Osteoblast (primary cell): ENCODE measurements at regions not wholly inside any gene's neighbourhood (a gene's known extent, or its start where the extent isn't known, plus 50 kb on each side); places are given as distances from the start of the nearest gene placed in this dataset.

Experiments used
- DNase-seq: peaks from one replicate; pipeline ENCODE4 v3.0.0; 2011; ENCODE audit warnings: low spot score, mixed read lengths; ENCODE audit not compliant: insufficient read length; ENCODE audit errors: missing footprints
- H2AFZ ChIP-seq: 2 replicates; pipeline ENCODE4 v1.6.0; 2011; ENCODE audit warnings: mild to moderate bottlenecking, low read length
- H3K27ac ChIP-seq: 2 replicates; pipeline ENCODE4 v1.5.1; 2011; ENCODE audit warnings: mild to moderate bottlenecking, low read depth, low read length, moderate library complexity
- H3K27me3 ChIP-seq: 2 replicates; pipeline ENCODE4 v1.6.0; 2012; ENCODE audit warnings: mild to moderate bottlenecking, control low read depth, inconsistent platforms, low read length, moderate library complexity; ENCODE audit not compliant: insufficient read depth
- H3K36me3 ChIP-seq: 2 replicates; pipeline ENCODE4 v1.5.1; 2011; ENCODE audit warnings: mild to moderate bottlenecking, low read length, control low read depth, moderate library complexity; ENCODE audit not compliant: insufficient read depth
- H3K4me1 ChIP-seq: 2 replicates; pipeline ENCODE4 v1.5.1; 2011; ENCODE audit warnings: mild to moderate bottlenecking, low read length, control low read depth, moderate library complexity; ENCODE audit not compliant: insufficient read depth
- H3K4me2 ChIP-seq: 2 replicates; pipeline ENCODE4 v1.6.0; 2011; ENCODE audit warnings: mild to moderate bottlenecking, low read length; ENCODE audit not compliant: insufficient read depth
- H3K4me3 ChIP-seq: fragments of 200-600 bp; sonication (generic); 3 replicates; pipeline ENCODE4 v1.5.1; 2012; ENCODE audit warnings: mild to moderate bottlenecking, low read length, inconsistent platforms; ENCODE audit not compliant: insufficient read depth
- H3K79me2 ChIP-seq: 2 replicates; pipeline ENCODE4 v1.6.0; 2012; ENCODE audit warnings: mild to moderate bottlenecking, low read length, control low read depth, inconsistent platforms; ENCODE audit not compliant: insufficient read depth
- H3K9me3 ChIP-seq: 2 replicates; pipeline ENCODE4 v1.5.1; 2011; ENCODE audit warnings: low read depth, low read length, control low read depth
- H4K20me1 ChIP-seq: 2 replicates; pipeline ENCODE4 v1.6.0; 2012; ENCODE audit warnings: mild to moderate bottlenecking, low read length, control low read depth; ENCODE audit not compliant: insufficient read depth
- TF ChIP-seq, protein P1 (sequence below): IDR thresholded peaks from 2 replicates; pipeline ENCODE4 v1.5.1; 2011; ENCODE audit warnings: mild to moderate bottlenecking, low read depth, low read length, moderate library complexity; ENCODE audit errors: extremely low read depth

DNA sequence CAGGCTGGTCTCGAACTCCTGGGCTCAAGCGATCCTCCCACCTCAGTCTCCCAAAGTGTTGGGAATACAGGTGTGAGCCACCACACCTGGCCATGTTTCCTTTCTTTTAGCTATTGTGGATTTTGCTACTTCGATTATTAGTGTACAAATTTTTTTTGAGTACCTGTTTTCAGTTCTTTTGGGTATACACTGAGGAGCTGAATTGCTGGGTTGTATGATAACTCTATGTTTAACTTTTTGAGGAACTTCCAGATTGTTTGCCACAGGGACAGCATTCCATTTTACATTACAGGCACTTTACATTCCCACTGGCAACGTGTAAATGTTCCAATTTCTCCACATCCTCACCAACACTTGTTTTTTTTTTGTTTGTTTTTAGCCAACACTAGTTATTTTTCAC, 198.1 kb upstream of the TBX3 start:
- no peak for DNase-seq
- Histone ChIP-seq H4K20me1 (no peaks in the 10 kb centered on the region), H2AFZ (no peak overlapping the region), H3K27ac (no peak overlapping the region), H3K9me3 (no peaks in the 10 kb centered on the region), H3K4me1 (no peaks in the 10 kb centered on the region), H3K79me2 (no peaks in the 10 kb centered on the region), H3K27me3 (peaks cover 2% of the 10 kb centered on the region), H3K4me2 (no peak overlapping the region), H3K4me3 (no peak overlapping the region), H3K36me3 (no peaks in the 10 kb centered on the region)
- TF ChIP-seq, protein P1, sequence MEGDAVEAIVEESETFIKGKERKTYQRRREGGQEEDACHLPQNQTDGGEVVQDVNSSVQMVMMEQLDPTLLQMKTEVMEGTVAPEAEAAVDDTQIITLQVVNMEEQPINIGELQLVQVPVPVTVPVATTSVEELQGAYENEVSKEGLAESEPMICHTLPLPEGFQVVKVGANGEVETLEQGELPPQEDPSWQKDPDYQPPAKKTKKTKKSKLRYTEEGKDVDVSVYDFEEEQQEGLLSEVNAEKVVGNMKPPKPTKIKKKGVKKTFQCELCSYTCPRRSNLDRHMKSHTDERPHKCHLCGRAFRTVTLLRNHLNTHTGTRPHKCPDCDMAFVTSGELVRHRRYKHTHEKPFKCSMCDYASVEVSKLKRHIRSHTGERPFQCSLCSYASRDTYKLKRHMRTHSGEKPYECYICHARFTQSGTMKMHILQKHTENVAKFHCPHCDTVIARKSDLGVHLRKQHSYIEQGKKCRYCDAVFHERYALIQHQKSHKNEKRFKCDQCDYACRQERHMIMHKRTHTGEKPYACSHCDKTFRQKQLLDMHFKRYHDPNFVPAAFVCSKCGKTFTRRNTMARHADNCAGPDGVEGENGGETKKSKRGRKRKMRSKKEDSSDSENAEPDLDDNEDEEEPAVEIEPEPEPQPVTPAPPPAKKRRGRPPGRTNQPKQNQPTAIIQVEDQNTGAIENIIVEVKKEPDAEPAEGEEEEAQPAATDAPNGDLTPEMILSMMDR = no peak

DNA sequence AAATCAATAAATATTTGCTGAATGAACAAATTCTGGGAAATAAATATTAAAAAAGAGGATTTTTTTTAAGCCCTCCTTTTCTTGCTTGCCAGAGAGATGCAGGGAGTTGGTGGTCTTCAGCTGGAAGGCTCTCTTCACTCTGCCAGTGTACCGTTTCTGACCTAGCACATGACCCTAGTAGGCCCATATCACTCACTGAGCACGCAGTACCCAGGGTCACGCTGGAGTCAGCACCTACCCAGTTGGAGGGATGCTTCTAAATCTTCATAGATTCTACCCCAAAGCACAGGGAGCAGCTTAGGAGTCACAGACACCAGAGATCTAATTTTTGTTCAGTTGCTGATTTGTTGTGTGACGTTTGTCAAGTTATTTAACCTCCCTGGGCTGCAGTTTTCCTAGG, 195.4 kb upstream of the TBX3 start:
- no peak for DNase-seq
- Histone ChIP-seq H3K4me1 (no peaks in the 10 kb centered on the region), H3K36me3 (no peaks in the 10 kb centered on the region), H4K20me1 (no peaks in the 10 kb centered on the region), H3K79me2 (no peaks in the 10 kb centered on the region), H2AFZ (no peak overlapping the region), H3K27ac (no peak overlapping the region), H3K27me3 (peaks cover 2% of the 10 kb centered on the region), H3K9me3 (no peaks in the 10 kb centered on the region), H3K4me2 (no peak overlapping the region), H3K4me3 (no peak overlapping the region)
- TF ChIP-seq, protein P1 = no peak

DNA sequence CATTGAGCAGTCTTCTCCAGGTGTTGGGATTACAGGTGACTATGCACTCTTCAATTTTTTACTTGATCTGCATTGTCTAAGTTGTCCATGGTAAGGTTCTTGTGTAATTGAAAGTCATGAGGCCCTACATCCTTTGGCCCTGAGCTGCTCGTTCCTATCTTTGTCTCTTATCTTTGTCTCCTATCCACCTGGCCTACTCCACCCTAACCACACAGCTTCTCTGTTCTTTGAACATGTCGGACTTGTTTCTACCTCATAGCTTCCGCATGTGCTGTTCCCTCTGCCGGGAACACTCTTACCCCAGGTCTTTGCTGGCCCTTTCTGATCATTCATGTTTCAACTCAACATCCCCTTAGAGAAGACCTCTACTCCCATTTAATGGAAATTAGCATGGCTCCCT, 194.8 kb upstream of the TBX3 start:
- TF ChIP-seq, protein P1 = no peak

DNA sequence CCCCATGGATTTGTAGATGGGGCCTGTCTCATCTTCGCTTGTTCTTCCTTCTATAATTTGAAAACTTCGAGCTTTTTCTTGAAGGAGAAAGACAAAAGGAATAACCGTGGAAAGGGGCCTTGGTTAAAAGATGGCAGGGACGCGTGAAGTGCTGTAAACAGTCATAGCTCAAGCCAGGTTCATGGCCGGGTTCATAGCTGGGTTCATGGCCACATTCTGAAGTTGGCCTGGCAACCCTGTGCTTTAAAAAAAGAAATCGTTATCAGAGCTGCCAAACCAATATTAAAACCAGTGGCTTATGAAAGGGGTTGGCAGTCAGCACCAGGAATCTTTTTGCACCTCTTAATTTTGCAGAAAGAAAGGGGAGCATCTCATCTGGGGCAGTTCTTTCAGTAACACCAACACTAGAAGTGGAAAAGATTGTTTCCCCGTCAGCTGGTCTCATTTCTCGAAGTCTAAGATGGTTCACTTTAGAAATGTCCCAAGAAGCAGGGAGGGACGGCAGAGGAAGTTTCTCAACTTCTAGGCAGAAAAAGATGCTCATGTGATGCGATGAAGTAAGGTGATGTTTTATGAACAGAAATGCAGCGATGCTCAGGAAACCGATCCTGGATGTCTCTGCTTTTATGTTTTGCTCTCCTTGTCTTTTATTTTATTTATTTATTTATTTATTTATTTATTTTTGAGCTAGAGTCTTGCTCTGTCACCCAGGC, 193.1 kb upstream of the TBX3 start:
- H3K27me3 ChIP-seq = peaks cover 2% of the 10 kb centered on the region
- H3K4me2 ChIP-seq = no peak overlapping the region
- H4K20me1 ChIP-seq = no peaks in the 10 kb centered on the region
- DNase-seq = no peak
- no peaks in the 10 kb centered on the region for H3K36me3 ChIP-seq
- no peaks in the 10 kb centered on the region for H3K79me2 ChIP-seq
- no peak overlapping the region for H2AFZ ChIP-seq
- no peaks in the 10 kb centered on the region for H3K9me3 ChIP-seq
- no peak overlapping the region for H3K27ac ChIP-seq
- no peaks in the 10 kb centered on the region for H3K4me1 ChIP-seq
- TF ChIP-seq, protein P1 = no peak
- H3K4me3 ChIP-seq = no peak overlapping the region

More for the DNA sequence above, 194.8 kb upstream of the TBX3 start:
- Histone ChIP-seq H3K4me1 (no peaks in the 10 kb centered on the region), H4K20me1 (no peaks in the 10 kb centered on the region), H3K27ac (no peak overlapping the region), H3K4me2 (no peak overlapping the region), H2AFZ (no peak overlapping the region), H3K27me3 (peaks cover 2% of the 10 kb centered on the region), H3K9me3 (no peaks in the 10 kb centered on the region), H3K79me2 (no peaks in the 10 kb centered on the region), H3K36me3 (no peaks in the 10 kb centered on the region), H3K4me3 (no peak overlapping the region)
- DNase-seq = no peak
